Activated CD8-positive, alpha-beta memory T cell treated with anti-CD3 and anti-CD28 coated beads for 1 hour (primary cell): ENCODE measurements at regions not wholly inside any gene's neighbourhood (a gene's known extent, or its start where the extent isn't known, plus 50 kb on each side); places are given as distances from the start of the nearest gene placed in this dataset.
"Not testable (repeated sequence)": the region's sequence is repeated elsewhere in the genome, so short reads cannot be mapped to it uniquely, and the experiment has no call there.

Source experiments
- DNase-seq, 2 donors: peaks; one replicate each; pipeline ENCODE4 v3.0.0-alpha.2; 2020; ENCODE audit warnings: low read depth in 1 of 2; ENCODE audit errors: extremely low read depth in 1 of 2

DNA sequence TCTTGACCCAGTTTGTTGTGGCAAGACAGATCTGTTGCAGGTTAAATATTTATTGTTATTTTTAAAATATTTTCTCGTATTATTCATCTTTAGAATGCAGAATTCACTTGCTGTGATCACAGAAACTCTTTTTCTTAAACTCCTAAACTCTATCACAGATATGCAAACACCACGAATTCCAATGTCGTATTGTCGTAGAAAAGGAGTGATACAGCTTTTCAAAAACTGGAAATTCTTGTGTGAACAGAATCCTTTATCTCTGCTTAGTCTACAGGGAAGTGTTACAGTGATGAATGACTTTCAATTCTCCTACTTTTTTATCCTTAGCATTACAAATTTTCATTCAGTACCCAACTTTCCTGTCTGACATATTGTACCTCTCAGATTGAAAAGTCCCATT, 1329.5 kb upstream of the B3GALT2 start:
- no peak for DNase-seq

DNA sequence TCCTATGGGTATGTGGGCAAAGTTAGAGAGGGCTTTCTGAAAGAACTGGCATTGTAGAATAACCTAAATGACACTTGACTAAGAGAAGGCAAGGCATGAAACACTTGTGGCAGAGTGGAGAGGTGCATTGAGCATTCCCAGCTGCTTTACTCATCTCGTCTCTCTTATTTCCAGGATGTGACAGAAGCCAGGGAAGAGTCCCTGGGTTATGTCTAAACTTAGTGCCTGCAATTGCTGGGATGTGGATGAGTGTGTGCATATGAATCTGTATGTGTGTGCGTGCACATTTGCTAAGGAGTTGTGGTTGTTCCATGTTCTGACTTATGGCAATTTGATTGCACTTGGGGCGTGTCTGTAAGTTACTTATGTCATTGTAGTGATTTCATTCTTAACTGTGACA, 1326.5 kb upstream of the B3GALT2 start:
- DNase-seq: no peak

DNA sequence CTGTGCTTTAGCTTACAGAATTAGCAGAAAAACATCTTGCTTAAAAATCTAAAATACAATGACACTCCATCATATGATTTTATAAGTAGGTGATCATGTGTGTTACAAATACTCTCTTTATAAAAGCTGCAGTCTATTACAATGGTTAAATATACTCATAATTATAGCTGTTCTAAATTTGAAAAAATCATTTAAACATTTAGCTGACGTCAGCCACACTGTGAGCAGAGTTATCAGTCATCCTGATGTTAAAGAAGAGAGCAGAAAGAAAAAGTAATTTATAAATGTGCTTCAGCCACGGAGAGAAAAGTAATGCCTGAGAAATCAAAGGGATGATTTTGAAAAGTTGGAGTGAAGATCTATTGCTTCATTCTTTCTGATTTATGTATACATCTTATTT, 1325.9 kb upstream of the B3GALT2 start:
- DNase-seq: no peak

DNA sequence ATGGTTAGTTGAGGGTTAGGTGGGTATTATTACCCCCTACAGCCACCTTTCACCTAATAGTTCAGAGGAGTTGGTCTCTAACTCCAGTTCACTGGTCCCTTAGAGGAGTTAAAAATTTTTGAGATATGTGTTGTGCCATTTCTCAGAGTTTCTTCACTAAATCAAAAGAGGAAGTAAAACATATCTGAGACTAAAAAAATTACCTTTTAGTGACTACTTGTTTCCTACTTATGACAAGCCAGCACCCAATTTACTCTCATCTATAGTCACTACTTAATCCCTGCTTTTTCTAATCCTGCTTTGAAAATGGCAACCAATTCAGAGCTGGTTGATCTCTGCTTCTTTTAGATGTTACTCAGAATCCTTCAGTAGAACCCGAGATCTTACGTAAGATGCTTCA, 1316.8 kb upstream of the B3GALT2 start:
- no peak for DNase-seq

DNA sequence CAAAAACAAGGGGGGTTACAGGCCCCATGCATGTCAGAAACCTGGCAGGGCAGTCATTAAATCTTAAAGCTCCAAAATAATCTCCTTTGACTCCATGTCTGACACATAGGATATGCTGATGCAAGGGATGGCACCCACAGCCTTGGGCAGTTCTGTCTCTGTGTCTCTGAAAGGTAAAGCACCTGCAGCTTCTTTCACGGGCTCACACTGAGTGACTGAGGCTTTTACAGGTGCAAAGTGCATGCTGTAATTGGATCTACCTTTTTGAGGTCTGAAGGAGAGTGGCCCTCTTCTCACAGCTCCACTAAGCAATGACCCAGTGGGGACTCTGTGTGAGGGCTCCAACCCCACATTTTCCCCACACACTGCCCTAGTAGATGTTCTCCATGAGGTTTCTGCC, 1309.0 kb upstream of the B3GALT2 start:
- no peak for DNase-seq

DNA sequence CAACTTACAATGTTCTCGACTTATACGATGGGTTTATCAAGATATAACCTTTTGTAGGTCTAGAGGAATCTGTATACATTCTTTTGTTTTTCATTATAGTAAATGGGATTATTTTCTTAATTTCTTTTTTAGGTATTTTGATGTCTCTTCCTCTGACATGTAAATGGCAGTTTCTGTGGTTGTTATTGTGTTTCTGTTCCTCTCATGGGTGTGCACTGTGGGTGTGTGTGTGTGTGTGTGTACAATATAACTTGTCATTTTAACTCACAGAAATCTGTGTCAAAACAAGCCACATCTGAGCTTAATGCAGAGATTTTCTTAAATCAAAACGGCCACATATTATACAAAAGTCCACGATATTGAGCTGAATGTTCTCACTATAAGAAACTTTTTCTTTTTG, 1300.8 kb upstream of the B3GALT2 start:
- no peak for DNase-seq

DNA sequence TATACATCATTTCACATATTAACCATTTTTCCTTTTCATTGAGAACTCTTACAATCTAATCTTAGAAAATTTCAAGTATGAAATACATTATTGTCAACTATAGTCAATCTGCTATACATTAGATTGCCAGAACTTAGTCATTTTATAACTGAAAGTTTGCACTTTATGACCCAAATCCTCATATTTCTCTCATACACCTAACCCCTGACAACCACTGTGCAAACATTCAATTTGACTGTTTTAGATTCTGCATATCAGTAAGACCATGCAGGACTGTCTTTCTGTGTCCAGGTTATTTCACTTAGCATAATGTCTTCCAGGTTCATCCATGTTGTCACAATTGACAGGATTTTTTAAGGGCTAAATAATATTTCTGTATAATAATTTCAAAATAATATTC, 1299.0 kb upstream of the B3GALT2 start:
- DNase-seq: no peak

DNA sequence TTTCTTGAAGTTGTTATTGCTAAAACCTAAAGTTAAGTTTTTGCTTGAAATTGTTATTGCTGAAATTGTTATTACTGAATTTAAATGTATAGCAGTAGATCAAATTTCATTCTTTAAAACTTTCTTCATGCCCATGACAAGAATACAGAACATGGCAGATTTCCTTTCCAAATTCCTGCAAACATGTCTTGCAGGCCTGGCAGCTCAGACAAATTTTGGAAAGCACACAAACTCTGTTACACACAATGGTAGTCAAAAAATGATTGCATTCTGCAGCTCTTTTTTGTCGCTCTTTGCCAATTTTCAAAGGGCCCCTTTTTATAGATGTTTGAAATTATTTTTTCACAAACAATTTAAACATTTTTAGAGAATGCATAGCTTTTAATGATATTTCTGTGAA, 1292.3 kb upstream of the B3GALT2 start:
- no peak for DNase-seq

DNA sequence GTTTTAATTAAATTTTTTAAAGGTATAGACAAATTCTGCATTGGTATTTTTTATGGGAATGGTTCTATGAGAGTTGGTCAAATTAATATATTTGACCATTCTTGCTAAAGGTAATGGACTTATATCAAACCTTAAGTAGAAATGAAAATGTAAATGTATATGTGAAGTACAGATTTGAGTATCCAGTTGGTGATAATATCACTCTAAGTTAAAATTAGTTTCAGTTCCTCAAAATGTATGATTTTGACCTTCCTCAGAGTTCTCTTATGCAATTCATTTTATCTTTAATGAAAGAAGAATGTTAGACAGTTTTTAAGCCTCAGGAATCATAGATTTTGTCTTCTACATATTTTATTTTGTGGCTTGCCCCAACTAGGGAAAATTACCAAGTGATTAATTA, 1291.5 kb upstream of the B3GALT2 start:
- no peak for DNase-seq

DNA sequence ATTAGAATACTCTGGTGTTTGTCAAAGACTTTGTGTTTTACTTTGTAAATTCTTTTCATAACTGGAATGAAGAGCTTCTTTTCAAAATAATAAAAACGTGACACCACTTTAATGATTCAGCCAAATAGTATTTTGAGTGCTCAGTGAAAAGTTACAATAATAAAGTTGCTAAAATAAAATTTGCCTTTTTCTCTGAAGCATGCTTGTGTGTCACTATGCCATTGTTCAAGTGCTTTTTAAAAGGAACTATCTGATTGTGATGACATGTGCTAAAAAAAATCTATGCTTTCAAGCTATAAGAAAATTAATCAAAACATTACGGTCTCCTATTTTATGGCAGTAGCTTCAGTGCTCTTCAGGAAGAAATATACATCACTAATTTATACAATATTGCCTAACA, 1290.5 kb upstream of the B3GALT2 start:
- DNase-seq: no peak

DNA sequence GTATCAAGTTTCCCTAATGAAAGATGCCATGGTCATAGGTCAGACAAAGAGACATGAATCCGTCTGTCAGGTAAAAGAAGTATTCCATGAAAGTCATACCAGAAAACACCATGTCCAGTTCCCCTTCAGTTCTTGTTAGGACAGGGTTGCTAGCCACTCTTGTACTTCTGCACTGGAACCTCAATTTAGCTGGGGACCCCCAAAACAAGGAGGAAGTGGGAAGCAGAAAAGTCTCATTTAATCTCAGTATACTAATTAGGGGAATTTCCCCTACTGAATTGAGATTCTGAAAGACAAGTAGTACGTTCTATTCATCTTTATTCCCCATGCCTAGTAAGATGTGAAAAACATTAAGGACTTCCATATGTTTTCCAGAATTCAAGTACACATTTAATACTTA, 1289.9 kb upstream of the B3GALT2 start:
- no peak for DNase-seq

DNA sequence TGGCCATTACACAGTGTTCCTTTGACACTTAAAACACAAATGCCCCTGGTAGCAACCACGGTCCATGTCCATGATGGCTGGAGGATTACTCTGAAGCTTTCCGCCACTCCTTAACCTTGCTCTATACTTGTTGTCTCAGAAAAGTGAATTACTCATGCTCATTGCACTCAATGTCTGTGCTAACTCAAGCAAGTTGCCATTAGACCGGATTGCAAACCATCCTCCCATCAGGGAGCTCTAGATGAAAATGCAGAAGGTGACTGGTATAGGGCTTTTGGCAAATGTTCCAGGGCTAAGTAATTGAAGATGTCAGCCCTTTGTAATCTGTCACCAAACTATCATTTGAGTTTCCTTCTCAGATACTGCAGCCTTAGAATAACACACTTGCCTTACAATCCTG, 1288.3 kb upstream of the B3GALT2 start:
- no peak for DNase-seq

DNA sequence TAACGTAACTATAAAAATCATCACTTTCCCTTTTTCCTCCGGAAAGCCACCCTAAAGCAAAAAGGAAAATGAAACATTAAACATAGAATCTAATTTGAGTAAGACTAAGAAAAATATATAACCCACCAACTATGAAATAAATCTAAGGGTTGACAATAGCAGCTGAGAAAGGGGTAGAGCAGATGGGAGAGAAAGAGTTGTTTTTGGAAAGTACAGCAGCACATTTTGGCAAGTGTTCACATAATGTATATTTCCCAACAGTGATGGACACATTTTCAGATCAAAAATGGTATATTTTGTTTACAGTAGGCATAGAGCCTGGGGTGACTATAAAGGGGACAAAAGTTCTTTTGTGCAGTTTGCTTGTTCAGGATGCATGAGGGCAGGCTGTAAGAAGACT, 1287.4 kb upstream of the B3GALT2 start:
- no peak for DNase-seq

DNA sequence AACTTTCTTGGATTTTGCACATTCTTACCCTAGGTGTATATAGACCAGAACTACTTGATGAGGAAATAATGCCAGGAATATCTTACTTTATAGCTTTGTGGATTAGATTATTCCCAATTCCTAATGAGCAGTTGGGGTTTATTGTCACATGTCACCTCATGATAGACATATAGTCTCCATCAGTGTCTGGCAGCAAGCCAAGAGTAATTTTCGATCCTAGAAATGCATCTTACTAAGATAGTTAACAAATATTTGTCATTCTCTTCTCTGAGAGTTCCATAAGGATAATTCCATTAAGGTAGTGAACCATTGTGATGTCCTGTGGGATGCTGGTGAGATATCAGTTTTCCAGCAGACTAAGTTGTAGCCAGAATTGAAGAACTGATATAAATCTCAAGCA, 1282.9 kb upstream of the B3GALT2 start:
- no peak for DNase-seq

DNA sequence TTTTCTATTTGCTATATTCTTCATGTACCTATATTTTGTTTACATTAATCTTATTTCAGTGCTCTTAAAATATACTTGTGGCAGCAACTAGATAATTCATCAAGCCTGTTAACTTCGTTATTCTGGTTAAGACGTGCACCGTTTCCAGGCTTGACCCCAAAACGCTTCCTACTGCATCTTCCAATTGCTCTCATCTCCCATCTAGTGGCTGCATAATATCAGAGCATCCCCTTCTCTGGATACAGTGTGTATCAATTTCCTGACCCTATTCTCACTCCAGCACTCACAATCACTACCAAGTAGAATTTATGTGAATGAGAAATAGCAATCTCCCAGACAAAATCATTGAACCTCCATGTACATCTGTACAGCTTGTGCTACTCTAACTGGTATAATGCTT, 1280.3 kb upstream of the B3GALT2 start:
- no peak for DNase-seq

DNA sequence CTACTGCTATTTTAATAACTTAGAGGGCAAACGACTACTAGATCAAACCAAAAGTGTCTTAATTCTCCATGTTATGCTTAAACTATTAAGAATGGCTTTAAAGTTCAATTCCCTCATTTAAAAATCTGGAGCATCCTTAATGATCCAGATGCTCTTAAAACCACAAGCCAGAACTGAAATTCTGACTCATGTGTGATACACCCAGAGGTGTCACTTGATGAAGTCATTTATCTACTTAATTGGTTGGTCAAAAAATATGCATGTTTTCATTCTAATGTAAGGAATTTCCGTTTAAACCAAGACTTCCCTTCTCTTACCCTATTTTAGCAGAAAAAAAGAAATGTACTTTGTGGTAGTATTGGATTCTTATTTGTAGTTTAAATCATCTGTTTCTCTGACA, 1261.2 kb upstream of the B3GALT2 start:
- DNase-seq: no peak

DNA sequence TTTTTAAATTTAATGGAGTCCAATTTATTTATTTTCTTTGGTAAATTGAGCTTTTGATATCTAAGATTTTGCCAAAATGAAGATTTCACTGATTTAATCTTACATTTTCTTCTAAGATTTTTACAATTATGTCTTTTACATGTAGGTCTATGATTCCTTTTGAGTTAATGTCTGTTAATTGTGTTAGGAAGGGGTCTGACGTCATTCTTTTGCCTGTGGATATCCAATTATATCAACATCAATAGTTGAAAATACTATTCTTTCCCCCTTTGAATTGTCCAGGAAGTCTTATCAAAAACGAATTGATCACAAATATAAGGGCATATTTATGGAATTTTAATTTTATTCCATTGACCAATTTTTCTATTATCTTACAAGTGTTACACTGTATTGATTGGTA, 1258.8 kb upstream of the B3GALT2 start:
- DNase-seq: no peak

DNA sequence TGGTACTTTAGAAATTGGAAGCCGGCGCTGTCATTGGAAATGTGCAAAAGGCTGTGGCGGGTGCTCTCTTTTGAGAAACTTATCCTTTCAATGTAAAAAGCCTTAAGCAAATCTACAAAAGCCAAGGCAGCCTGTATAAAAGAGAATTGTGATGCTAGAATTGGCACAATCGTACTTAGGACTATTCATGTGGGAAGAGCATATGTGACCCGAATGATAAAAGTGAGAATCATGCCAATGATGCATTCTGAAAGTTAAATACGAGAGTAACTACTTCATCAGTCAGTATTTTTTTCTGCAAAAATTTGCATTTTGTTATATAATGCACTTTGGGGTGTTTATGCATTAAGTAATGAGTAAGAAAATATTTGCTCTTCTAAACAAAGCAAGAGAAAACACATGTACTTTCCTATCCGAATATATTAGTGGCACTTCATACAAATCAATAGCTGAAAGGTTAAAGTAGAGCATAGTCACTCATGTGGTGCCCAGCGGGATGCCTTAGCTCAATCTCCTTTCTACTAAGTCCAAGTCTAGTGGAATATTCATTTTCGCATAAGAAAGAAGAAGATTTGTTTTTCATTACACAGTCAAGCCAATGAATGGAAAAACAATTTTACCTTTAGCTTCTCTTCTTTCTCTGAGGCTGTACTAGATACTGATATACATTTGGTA, 1256.6 kb upstream of the B3GALT2 start:
- DNase-seq: no peak

DNA sequence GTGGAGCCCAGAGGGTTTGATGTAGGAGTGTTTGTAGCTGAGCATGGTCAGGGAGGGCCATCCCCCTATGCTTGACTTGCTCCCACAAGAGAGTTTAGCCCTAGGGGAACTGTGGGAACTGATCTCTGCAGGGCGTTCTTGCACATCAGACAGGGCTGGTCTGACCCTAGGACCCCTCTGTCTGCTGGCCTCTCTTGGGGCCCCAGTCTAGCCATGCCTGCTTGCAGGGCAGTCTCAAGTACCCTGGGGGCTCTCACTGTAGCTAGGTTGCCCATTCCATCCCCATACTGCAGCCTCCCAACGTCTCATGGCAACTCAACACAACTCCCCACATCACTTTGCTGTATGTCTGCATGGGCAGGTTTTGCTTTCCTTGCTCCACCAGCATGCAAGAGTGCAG, 1250.7 kb upstream of the B3GALT2 start:
- DNase-seq: no peak

DNA sequence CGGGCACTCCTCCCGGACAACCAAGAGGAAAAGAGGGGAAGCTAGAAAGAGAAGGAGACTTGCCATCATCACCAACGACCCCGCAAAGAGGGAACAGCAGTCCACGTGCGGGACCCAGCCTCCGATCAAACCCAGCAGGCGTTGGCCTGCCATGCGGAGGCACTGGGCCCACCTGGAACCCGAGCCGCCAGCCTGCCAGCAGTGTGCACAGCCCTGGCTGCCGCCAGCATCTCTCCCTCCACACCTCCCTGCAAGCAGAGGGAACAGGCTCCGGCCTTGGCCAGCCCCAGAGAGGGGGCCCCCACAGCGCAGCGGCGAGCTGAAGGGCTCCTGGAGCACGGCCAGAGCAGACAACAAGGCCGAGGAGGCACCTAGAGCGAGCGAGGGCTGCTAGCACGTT, 1244.7 kb upstream of the B3GALT2 start:
- no peak for DNase-seq

DNA sequence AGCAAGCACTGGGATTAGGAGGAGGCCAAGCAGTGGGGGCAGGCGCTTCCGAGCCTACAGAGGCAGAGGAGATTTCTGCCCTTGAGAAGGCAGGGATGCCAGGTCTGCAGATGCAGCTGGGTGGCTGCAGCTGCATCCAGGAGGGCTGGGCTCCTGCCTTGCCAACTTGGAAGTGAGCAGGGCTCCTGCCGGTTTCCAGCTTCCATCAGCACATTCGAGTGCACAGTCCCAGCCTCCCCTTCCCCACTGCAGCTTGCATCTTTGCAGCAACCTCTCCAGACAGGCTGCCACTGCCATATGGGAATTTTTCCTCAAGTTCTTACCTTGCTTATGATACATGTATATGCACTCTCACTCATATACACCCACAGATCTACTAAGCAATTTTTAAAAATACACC, 1234.3 kb upstream of the B3GALT2 start:
- no peak for DNase-seq

DNA sequence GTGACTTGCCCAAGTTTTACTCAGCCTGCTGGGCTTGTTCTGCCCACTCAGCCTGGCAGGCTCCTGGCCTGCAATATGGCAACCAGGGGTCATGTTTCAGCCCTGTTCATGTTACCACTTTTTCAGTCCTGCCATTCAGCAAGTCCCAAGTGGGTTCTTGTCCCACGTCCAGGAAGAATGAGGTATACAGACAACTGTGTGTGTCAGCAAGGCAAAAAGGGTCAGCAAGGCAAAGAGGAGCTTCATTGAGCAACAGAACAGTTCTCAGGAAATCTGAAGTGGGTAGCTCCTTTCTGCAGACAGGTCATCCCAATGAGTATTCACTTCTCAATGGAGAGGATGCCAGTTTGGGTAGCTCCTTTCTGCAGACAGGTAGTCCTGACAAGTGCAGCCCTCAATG, 1233.3 kb upstream of the B3GALT2 start:
- DNase-seq: no peak

DNA sequence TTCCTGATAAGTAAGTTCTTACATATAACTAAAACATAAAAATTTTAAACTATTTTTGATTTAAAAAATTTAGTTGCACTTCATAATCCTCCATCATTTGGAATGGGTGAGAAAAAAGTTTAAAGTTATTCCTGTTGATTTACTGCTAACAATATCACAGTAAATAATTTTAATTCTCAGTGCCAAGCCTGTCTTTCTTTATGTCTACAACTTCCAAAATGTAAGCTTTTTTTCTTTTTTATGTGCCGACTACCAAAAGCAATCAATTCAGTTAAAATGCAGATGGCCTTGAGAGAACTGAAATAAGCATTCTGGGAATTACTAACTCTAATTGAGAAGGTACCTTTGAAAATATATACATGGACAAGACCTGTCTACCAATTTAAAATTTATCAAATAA, 1224.3 kb upstream of the B3GALT2 start:
- DNase-seq: no peak

DNA sequence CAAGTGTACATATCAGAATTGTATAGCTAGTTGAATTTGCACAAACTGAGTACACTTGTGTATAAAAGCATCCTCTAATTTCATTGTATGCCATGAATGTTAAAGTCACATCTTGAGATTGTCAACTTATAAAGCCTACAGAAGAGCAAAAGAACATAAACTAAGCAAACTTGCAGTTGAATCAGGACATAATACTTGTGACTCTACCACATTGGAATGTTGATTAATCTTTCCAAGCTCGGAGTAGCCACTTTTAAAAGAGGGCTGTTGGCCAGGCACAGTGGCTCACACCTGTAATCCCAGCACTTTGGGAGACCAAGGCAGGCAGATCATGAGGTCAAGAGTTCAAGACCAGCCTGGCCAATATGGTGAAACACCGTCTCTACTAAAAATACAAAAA, 1220.8 kb upstream of the B3GALT2 start:
- not testable (repeated sequence) for DNase-seq
